ENCODE measurements at regions not wholly inside any gene's neighbourhood (a gene's known extent, or its start where the extent isn't known, plus 50 kb on each side); places are given as distances from the start of the nearest gene placed in this dataset.

- TF ChIP-seq CTCF (IDR thresholded peaks at IDR 0.05) (no peak), POLR2A (IDR thresholded peaks at IDR 0.05) (no peak)
Measured at GRCh38 chr4:181181331-181181730, 1061.9 kb upstream of the TENM3 start.
